Parathyroid adenoma (tissue), 2 donors: ENCODE measurements at regions not wholly inside any gene's neighbourhood (a gene's known extent, or its start where the extent isn't known, plus 50 kb on each side); places are given as distances from the start of the nearest gene placed in this dataset.

Source experiments
- H2AFZ ChIP-seq: fragments of 300-600 bp; sonication (generic); one replicate; pipeline ENCODE4 v1.7.0; 2017; ENCODE audit warnings: antibody characterized with exemption, mild to moderate bottlenecking
- H3K27ac ChIP-seq: fragments of 300-600 bp; sonication (generic); one replicate; pipeline ENCODE4 v1.7.0; 2017
- H3K27me3 ChIP-seq: fragments of 300-600 bp; sonication (generic); one replicate; pipeline ENCODE4 v1.7.0; 2017; ENCODE audit warnings: low read length; ENCODE audit not compliant: control insufficient read depth, insufficient read depth
- H3K36me3 ChIP-seq: fragments of 300-600 bp; sonication (generic); one replicate; pipeline ENCODE4 v1.7.0; 2017; ENCODE audit warnings: low read length; ENCODE audit not compliant: control insufficient read depth, insufficient read depth
- H3K4me1 ChIP-seq: fragments of 300-600 bp; sonication (generic); one replicate; pipeline ENCODE4 v1.7.0; 2017; ENCODE audit warnings: control low read depth
- H3K4me2 ChIP-seq: fragments of 300-600 bp; sonication (generic); one replicate; pipeline ENCODE4 v1.7.0; 2017; ENCODE audit warnings: low read length
- H3K4me3 ChIP-seq: fragments of 300-600 bp; sonication (generic); one replicate; pipeline ENCODE4 v1.7.0; 2017; ENCODE audit warnings: low read depth, low read length
- H3K79me2 ChIP-seq: fragments of 300-600 bp; sonication (generic); one replicate; pipeline ENCODE4 v1.7.0; 2017; ENCODE audit warnings: control low read depth
- H3K9ac ChIP-seq: fragments of 300-600 bp; sonication (generic); one replicate; pipeline ENCODE4 v1.7.0; 2017; ENCODE audit warnings: mild to moderate bottlenecking
- H3K9me3 ChIP-seq: fragments of 300-600 bp; sonication (generic); one replicate; pipeline ENCODE4 v1.7.0; 2017; ENCODE audit warnings: low read length; ENCODE audit not compliant: control insufficient read depth
- CTCF ChIP-seq: fragments of 300-600 bp; sonication (generic); IDR thresholded peaks from one replicate; pipeline ENCODE4 v1.7.0; 2017; ENCODE audit warnings: antibody characterized with exemption, mild to moderate bottlenecking
- donor health status: primary hyperparathyroidism.

GRCh38 chr4:65152205-65152604 is 518.1 kb downstream of the EPHA5 start:
- Histone ChIP-seq H3K36me3 (no peaks in the 10 kb centered on the region), H3K4me2 (no peak overlapping the region), H3K27me3 (no peaks in the 10 kb centered on the region), H3K27ac (no peak overlapping the region), H3K4me1 (no peaks in the 10 kb centered on the region), H3K79me2 (no peaks in the 10 kb centered on the region), H2AFZ (no peak overlapping the region), H3K9ac (no peak overlapping the region), H3K9me3 (no peaks in the 10 kb centered on the region), H3K4me3 (no peak overlapping the region)
- TF ChIP-seq CTCF, result no peak

- Histone ChIP-seq H3K4me3 (no peak overlapping the region), H2AFZ (no peak overlapping the region), H3K4me1 (no peaks in the 10 kb centered on the region), H3K27ac (no peak overlapping the region), H3K27me3 (no peaks in the 10 kb centered on the region), H3K9ac (no peak overlapping the region), H3K36me3 (no peaks in the 10 kb centered on the region), H3K4me2 (no peak overlapping the region), H3K9me3 (no peaks in the 10 kb centered on the region), H3K79me2 (no peaks in the 10 kb centered on the region)
- no peak for TF ChIP-seq CTCF
Observed at GRCh38 chr4:65139998-65140397, 530.3 kb downstream of the EPHA5 start.

GRCh38 chr4:65126200-65126599 is 544.1 kb downstream of the EPHA5 start:
- no peaks in the 10 kb centered on the region for H3K4me1 ChIP-seq
- TF ChIP-seq CTCF, result no peak
- H3K9ac ChIP-seq, result no peak overlapping the region

GRCh38 chr4:65120287-65120686 is 550.0 kb downstream of the EPHA5 start:
- H3K4me1 ChIP-seq, result no peaks in the 10 kb centered on the region
- H3K4me3 ChIP-seq, result no peak overlapping the region
- no peak overlapping the region for H3K27ac ChIP-seq
- no peaks in the 10 kb centered on the region for H3K79me2 ChIP-seq
- no peaks in the 10 kb centered on the region for H3K9me3 ChIP-seq
- no peak overlapping the region for H3K4me2 ChIP-seq
- H3K27me3 ChIP-seq, result no peaks in the 10 kb centered on the region
- no peaks in the 10 kb centered on the region for H3K36me3 ChIP-seq
- H3K9ac ChIP-seq, result no peak overlapping the region
- no peak for TF ChIP-seq CTCF
- H2AFZ ChIP-seq, result no peak overlapping the region

More at GRCh38 chr4:65126200-65126599, 544.1 kb downstream of the EPHA5 start:
- Histone ChIP-seq H2AFZ (no peak overlapping the region), H3K9me3 (no peaks in the 10 kb centered on the region), H3K4me2 (no peak overlapping the region), H3K79me2 (no peaks in the 10 kb centered on the region), H3K4me3 (no peak overlapping the region), H3K36me3 (no peaks in the 10 kb centered on the region), H3K27ac (no peak overlapping the region), H3K27me3 (no peaks in the 10 kb centered on the region)

GRCh38 chr4:65102419-65102818 is 567.9 kb downstream of the EPHA5 start:
- no peaks in the 10 kb centered on the region for H3K4me1 ChIP-seq
- H3K4me2 ChIP-seq, result no peak overlapping the region
- no peak overlapping the region for H3K27ac ChIP-seq
- H3K4me3 ChIP-seq, result no peak overlapping the region
- no peaks in the 10 kb centered on the region for H3K27me3 ChIP-seq
- H3K9ac ChIP-seq, result no peak overlapping the region
- no peaks in the 10 kb centered on the region for H3K79me2 ChIP-seq
- no peaks in the 10 kb centered on the region for H3K9me3 ChIP-seq
- H3K36me3 ChIP-seq, result no peaks in the 10 kb centered on the region
- no peak overlapping the region for H2AFZ ChIP-seq
- no peak for TF ChIP-seq CTCF
